PFSK-1 (cell line): ENCODE measurements at regions not wholly inside any gene's neighbourhood (a gene's known extent, or its start where the extent isn't known, plus 50 kb on each side); places are given as distances from the start of the nearest gene placed in this dataset.

Experiments
- POLR2AphosphoS5 ChIP-seq: IDR thresholded peaks from 2 replicates; pipeline ENCODE4 v1.6.1; 2012; ENCODE audit warnings: low read depth, mild to moderate bottlenecking, control low read depth, low read length, moderate library complexity
- SIN3A ChIP-seq: IDR thresholded peaks from 2 replicates; pipeline ENCODE4 v1.6.1; 2012; ENCODE audit warnings: mild to moderate bottlenecking, low read length, moderate library complexity, borderline replicate concordance; ENCODE audit not compliant: insufficient read depth

GRCh38 chr9:16286160-16286559 is 584.3 kb downstream of the BNC2 start:
- no peak for TF ChIP-seq SIN3A
- TF ChIP-seq POLR2AphosphoS5 = no peak
